ENCODE measurements at regions not wholly inside any gene's neighbourhood (a gene's known extent, or its start where the extent isn't known, plus 50 kb on each side); places are given as distances from the start of the nearest gene placed in this dataset.
"Not testable (repeated sequence)": the region's sequence is repeated elsewhere in the genome, so short reads cannot be mapped to it uniquely, and the experiment has no call there.

GRCh38 chr10:81248886-81249285 lies 626.1 kb upstream of the NRG3 start:
- DNase-seq (ENCODE audit: low read depth in 2 of 2): no peak

GRCh38 chr10:81251457-81252115 lies 623.4 kb upstream of the NRG3 start:
- DNase-seq (ENCODE audit: low read depth in 2 of 2): no peak

- DNase-seq (ENCODE audit: low read depth in 2 of 2): not testable (repeated sequence)
Observed at GRCh38 chr10:81264991-81265390, 610.0 kb upstream of the NRG3 start.

- DNase-seq (ENCODE audit: low read depth in 2 of 2): no peak
Observed at GRCh38 chr10:81270051-81270450, 604.9 kb upstream of the NRG3 start.

GRCh38 chr10:81280497-81281479 lies 594.2 kb upstream of the NRG3 start:
- no peak for DNase-seq (ENCODE audit: low read depth in 2 of 2)

GRCh38 chr10:81288544-81288943 lies 586.5 kb upstream of the NRG3 start:
- no peak for DNase-seq (ENCODE audit: low read depth in 2 of 2)

- DNase-seq (ENCODE audit: low read depth in 2 of 2): no peak
Observed at GRCh38 chr10:81297292-81297691, 577.7 kb upstream of the NRG3 start.

- no peak for DNase-seq (ENCODE audit: low read depth in 2 of 2)
Observed at GRCh38 chr10:81303656-81304055, 571.3 kb upstream of the NRG3 start.

GRCh38 chr10:81306971-81307782 lies 567.8 kb upstream of the NRG3 start:
- no peak for DNase-seq (ENCODE audit: low read depth in 2 of 2)

GRCh38 chr10:81309041-81309552 lies 565.9 kb upstream of the NRG3 start:
- no peak for DNase-seq (ENCODE audit: low read depth in 2 of 2)

- DNase-seq (ENCODE audit: low read depth in 2 of 2): no peak
Observed at GRCh38 chr10:81314471-81314870, 560.5 kb upstream of the NRG3 start.

GRCh38 chr10:81315026-81315425 lies 560.0 kb upstream of the NRG3 start:
- no peak for DNase-seq (ENCODE audit: low read depth in 2 of 2)

- DNase-seq (ENCODE audit: low read depth in 2 of 2): no peak
Observed at GRCh38 chr10:81348003-81348402, 527.0 kb upstream of the NRG3 start.

GRCh38 chr10:81367132-81367531 lies 507.9 kb upstream of the NRG3 start:
- no peak for DNase-seq (ENCODE audit: low read depth in 2 of 2)

GRCh38 chr10:81386817-81387216 lies 488.2 kb upstream of the NRG3 start:
- DNase-seq (ENCODE audit: low read depth in 2 of 2): no peak

- no peak for DNase-seq (ENCODE audit: low read depth in 2 of 2)
Observed at GRCh38 chr10:81403451-81403850, 471.5 kb upstream of the NRG3 start.

GRCh38 chr10:81405399-81405798 lies 469.6 kb upstream of the NRG3 start:
- no peak for DNase-seq (ENCODE audit: low read depth in 2 of 2)

GRCh38 chr10:81414038-81414437 lies 461.0 kb upstream of the NRG3 start:
- DNase-seq (ENCODE audit: low read depth in 2 of 2): no peak

- DNase-seq (ENCODE audit: low read depth in 2 of 2): no peak
Observed at GRCh38 chr10:81426722-81427121, 448.3 kb upstream of the NRG3 start.

- DNase-seq (ENCODE audit: low read depth in 2 of 2): no peak
Observed at GRCh38 chr10:81428456-81429134, 446.4 kb upstream of the NRG3 start.

GRCh38 chr10:81439445-81439844 lies 435.5 kb upstream of the NRG3 start:
- no peak for DNase-seq (ENCODE audit: low read depth in 2 of 2)
